Upper lobe of left lung (tissue), 6 donors: ENCODE measurements at regions not wholly inside any gene's neighbourhood (a gene's known extent, or its start where the extent isn't known, plus 50 kb on each side); places are given as distances from the start of the nearest gene placed in this dataset.

ENCODE experiments used
- ATAC-seq, 2 donors: fragments of 200-7000 bp; cut with Tn5 transposase; one replicate each; pipeline ENCODE4 v1.9.1; 2022; ENCODE audit warnings: mild to moderate bottlenecking in 2 of 2, moderate library complexity in 2 of 2; ENCODE audit not compliant: low FRiP score in 2 of 2
- DNase-seq, 2 donors: peaks; one replicate each; pipeline ENCODE4 v3.0.0-alpha.2; 2019 to 2020
- H3K27ac ChIP-seq, 4 donors: fragments of 200-600 bp; sonication (generic); one replicate each; pipeline ENCODE4 v1.5.1; 2016 to 2019
- H3K27me3 ChIP-seq, 4 donors: fragments of 200-600 bp; sonication (generic); one replicate each; pipeline ENCODE4 v1.5.1; 2017 to 2019
- H3K36me3 ChIP-seq, 4 donors: fragments of 200-600 bp; sonication (generic); one replicate each; pipeline ENCODE4 v1.5.1; 2016 to 2019
- H3K4me1 ChIP-seq, 4 donors: fragments of 200-600 bp; sonication (generic); one replicate each; pipeline ENCODE4 v1.5.1; 2018 to 2019
- H3K4me3 ChIP-seq, 4 donors: fragments of 200-600 bp; sonication (generic); one replicate each; pipeline ENCODE4 v1.5.1; 2017 to 2019; ENCODE audit warnings: mild to moderate bottlenecking in 2 of 4, moderate library complexity in 1 of 4
- H3K9me3 ChIP-seq, 4 donors: fragments of 200-600 bp; sonication (generic); one replicate each; pipeline ENCODE4 v1.5.1; 2018 to 2019
- EP300 ChIP-seq, 4 donors: sonication (generic); formaldehyde crosslinking; IDR thresholded peaks; one replicate each; pipeline ENCODE4 v1.5.1; 2017; ENCODE audit warnings: antibody characterized with exemption in 4 of 4, control low read depth in 2 of 4
- POLR2A ChIP-seq, 4 donors: fragments of 450-650 bp; IDR thresholded peaks; one replicate each; pipeline ENCODE4 v1.5.1; 2016 to 2017; ENCODE audit warnings: antibody characterized with exemption in 4 of 4, mild to moderate bottlenecking in 2 of 4
- POLR2AphosphoS5 ChIP-seq, 2 donors: sonication (generic); formaldehyde crosslinking; IDR thresholded peaks; one replicate each; pipeline ENCODE4 v1.5.1; 2017; ENCODE audit warnings: antibody characterized with exemption in 2 of 2
- WGBS, 2 donors: methylation state at CpG; one replicate each; pipeline ENCODE4 v1.1.5; 2017 to 2018; 5-methylcytosine and 5-hydroxymethylcytosine counted together
- TF ChIP-seq, protein P1 (sequence below), 6 experiments: fragments of 450-650 bp in 4 of 6; fragments of 200-600 bp in 2 of 6; sonication (generic) in 2 of 6; IDR thresholded peaks; one replicate each; pipeline ENCODE4 v1.5.1; 2016 to 2019; ENCODE audit warnings: antibody characterized with exemption in 6 of 6
- donor health status: DM: no; HTN: no; CAD: no; lungs with moderate emphysema.
- donor health status: DM: no; HTN: yes; CAD: no; lungs with severe emphysema.

DNA sequence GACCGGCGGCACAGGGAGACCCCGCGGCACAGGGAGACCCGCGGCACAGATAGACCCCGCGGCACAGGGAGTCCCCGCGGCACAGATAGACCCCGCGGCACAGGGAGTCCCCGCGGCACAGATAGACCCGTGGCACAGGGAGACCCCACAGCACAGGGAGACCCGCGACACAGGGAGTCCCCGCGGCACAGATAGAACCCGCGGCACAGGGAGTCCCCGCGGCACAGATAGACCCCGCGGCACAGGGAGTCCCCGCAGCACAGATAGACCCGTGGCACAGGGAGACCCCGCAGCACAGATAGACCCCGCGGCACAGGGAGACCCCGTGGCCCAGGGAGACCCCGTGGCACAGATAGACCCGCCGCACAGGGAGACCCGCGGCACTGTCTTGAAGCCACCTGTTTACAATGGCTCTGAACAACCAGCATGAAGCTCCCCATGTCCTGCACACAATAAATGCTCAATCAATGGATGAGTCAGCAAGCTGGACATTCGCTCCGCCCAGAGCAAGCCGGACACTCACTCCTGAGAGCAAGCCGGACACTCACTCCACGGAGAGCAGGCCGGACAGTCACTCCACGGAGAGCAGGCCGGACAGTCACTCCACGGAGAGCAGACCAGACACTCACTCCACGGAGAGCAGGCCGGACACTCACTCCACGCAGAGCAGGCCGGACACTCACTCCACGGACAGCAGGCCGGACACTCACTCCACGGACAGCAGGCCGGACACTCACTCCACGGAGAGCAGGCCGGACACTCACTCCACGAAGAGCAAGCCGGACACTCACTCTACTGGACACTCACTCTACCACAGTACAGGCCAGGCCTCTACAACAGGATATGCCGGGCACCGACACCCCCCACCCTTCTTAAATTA is 121.9 kb downstream of the RFLNA start:
- H3K27me3 ChIP-seq, result no peaks in the 10 kb centered on the region
- 90 to 94% methylated on average over 17 to 55 of the region's 59 CpGs for WGBS, 2 donors
- TF ChIP-seq POLR2A (IDR thresholded peaks at IDR 0.05) (no peak), POLR2AphosphoS5 (IDR thresholded peaks at IDR 0.05) (no peak), EP300 (IDR thresholded peaks at IDR 0.05) (no peak)
- TF ChIP-seq, protein P1, sequence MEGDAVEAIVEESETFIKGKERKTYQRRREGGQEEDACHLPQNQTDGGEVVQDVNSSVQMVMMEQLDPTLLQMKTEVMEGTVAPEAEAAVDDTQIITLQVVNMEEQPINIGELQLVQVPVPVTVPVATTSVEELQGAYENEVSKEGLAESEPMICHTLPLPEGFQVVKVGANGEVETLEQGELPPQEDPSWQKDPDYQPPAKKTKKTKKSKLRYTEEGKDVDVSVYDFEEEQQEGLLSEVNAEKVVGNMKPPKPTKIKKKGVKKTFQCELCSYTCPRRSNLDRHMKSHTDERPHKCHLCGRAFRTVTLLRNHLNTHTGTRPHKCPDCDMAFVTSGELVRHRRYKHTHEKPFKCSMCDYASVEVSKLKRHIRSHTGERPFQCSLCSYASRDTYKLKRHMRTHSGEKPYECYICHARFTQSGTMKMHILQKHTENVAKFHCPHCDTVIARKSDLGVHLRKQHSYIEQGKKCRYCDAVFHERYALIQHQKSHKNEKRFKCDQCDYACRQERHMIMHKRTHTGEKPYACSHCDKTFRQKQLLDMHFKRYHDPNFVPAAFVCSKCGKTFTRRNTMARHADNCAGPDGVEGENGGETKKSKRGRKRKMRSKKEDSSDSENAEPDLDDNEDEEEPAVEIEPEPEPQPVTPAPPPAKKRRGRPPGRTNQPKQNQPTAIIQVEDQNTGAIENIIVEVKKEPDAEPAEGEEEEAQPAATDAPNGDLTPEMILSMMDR (IDR thresholded peaks at IDR 0.05), result no peak
- no peaks in the 10 kb centered on the region for H3K9me3 ChIP-seq
- no peak for ATAC-seq
- no peak overlapping the region for H3K4me3 ChIP-seq
- peaks cover 21 to 84% (median 62%) of the 10 kb centered on the region in 4 donors for H3K36me3 ChIP-seq
- peak in 1 of 2 donors; percentile 68 for DNase-seq
- peaks cover 8 to 34% (median 20%) of the 10 kb centered on the region in 4 donors for H3K4me1 ChIP-seq
- no peak overlapping the region for H3K27ac ChIP-seq

DNA sequence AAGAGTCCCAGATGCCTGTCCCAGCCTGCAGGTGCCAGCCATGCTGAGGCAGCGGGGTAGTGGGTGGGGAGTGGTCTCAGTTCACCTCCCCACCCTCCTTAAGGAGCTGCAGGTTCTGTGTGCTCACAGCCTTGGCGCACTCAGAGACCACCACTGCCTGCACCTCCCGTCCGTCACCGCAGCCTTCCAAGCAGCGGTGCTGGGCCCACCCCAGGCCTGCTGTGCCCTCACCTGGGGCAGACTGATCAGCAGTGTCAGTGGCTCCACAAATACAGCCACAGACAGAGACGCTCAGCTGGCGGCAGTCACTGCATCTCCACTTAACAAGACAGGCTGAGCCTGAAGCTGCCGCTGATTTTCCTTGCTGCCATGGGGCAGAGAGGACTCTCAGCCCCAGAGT is 120.2 kb downstream of the RFLNA start:
- DNase-seq, result peak in 1 of 2 donors; percentile 60
- H3K27ac ChIP-seq, result no peak overlapping the region
- WGBS, 2 donors, result 96% methylated on average over 9 of the region's 9 CpGs; no CpG with 5 or more reads in 1 of the 2 donors
- H3K9me3 ChIP-seq, result no peaks in the 10 kb centered on the region
- no peaks in the 10 kb centered on the region for H3K27me3 ChIP-seq
- no peak for ATAC-seq
- no peak for TF ChIP-seq POLR2AphosphoS5 (IDR thresholded peaks at IDR 0.05)
- TF ChIP-seq, protein P1 (IDR thresholded peaks at IDR 0.05), result no peak
- no peak for TF ChIP-seq POLR2A (IDR thresholded peaks at IDR 0.05)
- no peak for TF ChIP-seq EP300 (IDR thresholded peaks at IDR 0.05)
- peaks cover 18 to 81% (median 51%) of the 10 kb centered on the region in 4 donors for H3K36me3 ChIP-seq
- no peak overlapping the region for H3K4me3 ChIP-seq
- peaks cover 7 to 22% (median 17%) of the 10 kb centered on the region in 4 donors for H3K4me1 ChIP-seq

DNA sequence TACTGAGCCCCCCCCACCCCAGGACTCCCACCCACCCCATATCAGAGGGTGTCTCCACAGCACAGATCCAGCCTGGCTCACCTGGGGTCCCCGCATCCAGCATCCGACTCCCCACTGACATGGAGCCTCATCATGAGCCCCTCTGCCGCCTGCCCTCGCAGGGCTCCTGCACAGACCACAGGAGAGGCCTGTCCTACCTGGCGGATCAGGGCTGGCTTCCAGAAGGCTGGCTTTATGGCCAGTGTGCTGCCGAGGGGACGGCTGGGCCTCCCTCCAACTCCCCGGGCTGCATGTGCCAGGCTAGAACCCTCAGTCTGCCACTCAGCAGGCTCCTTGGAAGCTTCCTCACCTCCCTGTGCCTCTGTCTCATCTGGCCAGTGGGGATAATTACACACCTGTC is 119.0 kb downstream of the RFLNA start:
- TF ChIP-seq POLR2AphosphoS5 (IDR thresholded peaks at IDR 0.05), result no peak
- TF ChIP-seq, protein P1 (IDR thresholded peaks at IDR 0.05), result no peak
- TF ChIP-seq POLR2A (IDR thresholded peaks at IDR 0.05), result no peak
- TF ChIP-seq EP300 (IDR thresholded peaks at IDR 0.05), result no peak
- Histone ChIP-seq H3K4me3 (no peak overlapping the region), H3K27me3 (no peaks in the 10 kb centered on the region), H3K36me3 (peaks cover 10 to 81% (median 48%) of the 10 kb centered on the region in 4 donors), H3K27ac (peak overlapping the region in 1 of 4 donors; percentile 46), H3K4me1 (peaks cover 7 to 22% (median 17%) of the 10 kb centered on the region in 4 donors), H3K9me3 (no peaks in the 10 kb centered on the region)
- ATAC-seq (no peak), DNase-seq (peak in 1 of 2 donors; percentile 67)
- WGBS, 2 donors, result 91 to 93% methylated on average over 3 to 8 of the region's 8 CpGs

DNA sequence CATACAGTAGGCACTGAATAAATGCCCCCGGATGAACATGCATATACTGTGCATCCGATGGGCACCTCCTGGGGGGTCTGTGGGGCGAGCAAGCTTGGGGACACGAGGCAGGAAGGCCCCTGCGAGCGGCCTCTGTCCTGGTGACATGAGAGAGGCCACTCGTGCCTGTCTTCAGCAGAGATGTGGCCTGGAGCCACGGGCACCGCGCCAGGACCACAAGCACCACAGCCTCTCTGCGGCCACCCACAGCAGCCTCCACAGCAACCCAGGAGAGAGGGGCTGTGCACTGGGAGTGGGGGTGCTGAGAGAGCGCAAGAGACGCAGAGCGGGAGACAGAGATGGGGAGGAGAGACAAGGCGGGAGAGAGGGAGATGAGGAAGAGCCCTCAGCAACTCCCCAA is 118.5 kb downstream of the RFLNA start:
- peaks cover 9 to 81% (median 48%) of the 10 kb centered on the region in 4 donors for H3K36me3 ChIP-seq
- ATAC-seq (no peak), DNase-seq (peak in 1 of 2 donors; percentile 90)
- no peak for TF ChIP-seq EP300 (IDR thresholded peaks at IDR 0.05)
- TF ChIP-seq, protein P1 (IDR thresholded peaks at IDR 0.05), result no peak
- no peak for TF ChIP-seq POLR2AphosphoS5 (IDR thresholded peaks at IDR 0.05)
- TF ChIP-seq POLR2A (IDR thresholded peaks at IDR 0.05), result no peak
- no peaks in the 10 kb centered on the region for H3K9me3 ChIP-seq
- WGBS, 2 donors, result 64 to 77% methylated on average over 10 to 15 of the region's 15 CpGs
- H3K4me1 ChIP-seq, result peaks cover 7 to 22% (median 17%) of the 10 kb centered on the region in 4 donors
- no peak overlapping the region for H3K4me3 ChIP-seq
- H3K27me3 ChIP-seq, result no peaks in the 10 kb centered on the region
- H3K27ac ChIP-seq, result peak overlapping the region in 1 of 4 donors; percentile 14
